A549 (cell line): ENCODE measurements at regions not wholly inside any gene's neighbourhood (a gene's known extent, or its start where the extent isn't known, plus 50 kb on each side); places are given as distances from the start of the nearest gene placed in this dataset.
"Not testable (repeated sequence)": the region's sequence is repeated elsewhere in the genome, so short reads cannot be mapped to it uniquely, and the experiment has no call there.

Source experiments
- ATAC-seq, 2 experiments: fragments of 200-7000 bp in 1 of 2; fragments of >200 bp in 1 of 2; cut with Nextera tagmentation in 1 of 2; cut with Tn5 transposase in 1 of 2; 3 replicates each; pipeline versions ENCODE4 v1.8.0 to v1.9.1; 2018 to 2020; ENCODE audit warnings: mild to moderate bottlenecking in 1 of 2, moderate library complexity in 1 of 2
- CTCF ChIA-PET: fragments of 300-600 bp; sonication (Branson Sonifier 250); formaldehyde crosslinking; extraction: SDS; loops from one replicate; lab custom pipeline; 2021; ENCODE audit warnings: antibody characterized with exemption, inconsistent platforms; lab: Yijun Ruan, JAX
- POLR2A ChIA-PET: fragments of 350-600 bp; formaldehyde crosslinking; extraction: SDS; loops from one replicate; lab custom pipeline; 2021; ENCODE audit warnings: antibody characterized with exemption, inconsistent platforms; lab: Yijun Ruan, JAX
- DNase-seq, 2 experiments: peaks; one replicate each; pipeline versions ENCODE4 v3.0.0 to v3.0.0-alpha.2; 2011 to 2016; ENCODE audit warnings: low read depth in 1 of 2, low spot score in 1 of 2
- FAIRE-seq: peaks from 2 replicates; lab custom pipeline; 2011; peaks lifted over from hg19 to GRCh38; lab: Jason Lieb, UNC
- H3K27ac ChIP-seq, 2 experiments: fragments of >200 bp; sonication (Bioruptor Twin); formaldehyde crosslinking; 3 replicates each; pipeline ENCODE4 v1.5.1; 2016 to 2017
- H3K4me1 ChIP-seq: fragments of >200 bp; sonication (Bioruptor Twin); formaldehyde crosslinking; 3 replicates; pipeline ENCODE4 v1.6.1; 2016
- H3K4me2 ChIP-seq: fragments of >200 bp; sonication (Bioruptor Twin); formaldehyde crosslinking; 3 replicates; pipeline ENCODE4 v1.6.1; 2016
- H3K4me3 ChIP-seq: fragments of >200 bp; sonication (Bioruptor Twin); formaldehyde crosslinking; 3 replicates; pipeline ENCODE4 v1.5.1; 2016
- H3K9me3 ChIP-seq: fragments of >200 bp; sonication (Bioruptor Twin); formaldehyde crosslinking; 3 replicates; pipeline ENCODE4 v1.6.1; 2016
- EHF ChIP-seq: fragments of 250-450 bp; sonication (Bioruptor Pico); IDR thresholded peaks from 2 replicates; pipeline ENCODE4 v1.5.0; 2020; ENCODE audit warnings: mild to moderate bottlenecking
- EHMT2 ChIP-seq: fragments of 200-600 bp; sonication (generic); IDR thresholded peaks from 2 replicates; pipeline ENCODE4 v1.6.1; 2016; ENCODE audit warnings: antibody characterized with exemption, low read depth, mild to moderate bottlenecking, moderate library complexity
- EP300 ChIP-seq, 2 experiments: fragments of >200 bp; sonication (Bioruptor Twin); formaldehyde crosslinking; IDR thresholded peaks; 2 replicates in 1 of 2; 3 replicates in 1 of 2; pipeline ENCODE4 v1.6.1; 2016 to 2017
- ESRRA ChIP-seq: fragments of 150-350 bp; IDR thresholded peaks from 2 replicates; pipeline ENCODE4 v1.6.1; 2014; ENCODE audit warnings: mild to moderate bottlenecking, low read length, borderline replicate concordance
- FOSL2 ChIP-seq, 2 experiments: fragments of 450-650 bp in 1 of 2; fragments of >200 bp in 1 of 2; sonication (Bioruptor Twin) in 1 of 2; formaldehyde crosslinking; IDR thresholded peaks; 2 replicates each; pipeline versions ENCODE4 v1.5.0 to v1.6.1; 2016 to 2020; ENCODE audit warnings: mild to moderate bottlenecking in 1 of 2, moderate library complexity in 1 of 2
- FOXS1 ChIP-seq: fragments of 250-450 bp; sonication (Bioruptor Pico); IDR thresholded peaks from 2 replicates; pipeline ENCODE4 v1.5.0; 2020; ENCODE audit warnings: mild to moderate bottlenecking, moderate library complexity
- HMGXB4 ChIP-seq: fragments of 250-450 bp; sonication (Bioruptor Pico); IDR thresholded peaks from 2 replicates; pipeline ENCODE4 v1.5.0; 2021; ENCODE audit warnings: mild to moderate bottlenecking, moderate library complexity, borderline replicate concordance
- HOXA7 ChIP-seq: fragments of 250-450 bp; sonication (Bioruptor Pico); IDR thresholded peaks from 2 replicates; pipeline ENCODE4 v1.5.0; 2020; ENCODE audit warnings: mild to moderate bottlenecking, moderate library complexity
- JUNB ChIP-seq: fragments of >200 bp; sonication (Bioruptor Twin); formaldehyde crosslinking; IDR thresholded peaks from 2 replicates; pipeline ENCODE4 v1.6.1; 2016
- KDM5A ChIP-seq: fragments of 200-600 bp; sonication (generic); IDR thresholded peaks from 2 replicates; pipeline ENCODE4 v1.6.1; 2016; ENCODE audit warnings: antibody characterized with exemption, mild to moderate bottlenecking
- MAZ ChIP-seq: fragments of 150-350 bp; IDR thresholded peaks from 2 replicates; pipeline ENCODE4 v1.6.1; 2014; ENCODE audit warnings: antibody characterized with exemption, low read depth, low read length, borderline replicate concordance
- MYC ChIP-seq: IDR thresholded peaks from 2 replicates; pipeline ENCODE4 v1.6.1; 2012; ENCODE audit warnings: mild to moderate bottlenecking, inconsistent platforms, low read length, improper control_type of control experiment, borderline replicate concordance
- NFE2L2 ChIP-seq: fragments of 150-350 bp; conservative IDR thresholded peaks from 2 replicates; pipeline ENCODE4 v1.6.1; 2014; ENCODE audit warnings: low read length
- NPAS2 ChIP-seq: fragments of 250-450 bp; sonication (Bioruptor Pico); IDR thresholded peaks from 2 replicates; pipeline ENCODE4 v1.8.0; 2022; ENCODE audit warnings: mild to moderate bottlenecking, moderate library complexity, borderline replicate concordance
- PBX3 ChIP-seq: IDR thresholded peaks from 2 replicates; pipeline ENCODE4 v1.6.1; 2012
- PHF8 ChIP-seq: fragments of 200-600 bp; sonication (generic); IDR thresholded peaks from 2 replicates; pipeline ENCODE4 v1.6.1; 2016; ENCODE audit warnings: low read depth, mild to moderate bottlenecking, antibody characterized with exemption, moderate library complexity, borderline replicate concordance
- POLR2A ChIP-seq: IDR thresholded peaks from 2 replicates; pipeline ENCODE4 v1.6.1; 2012; ENCODE audit warnings: mild to moderate bottlenecking, low read length
- RFX5 ChIP-seq: fragments of 450-650 bp; IDR thresholded peaks from 2 replicates; pipeline ENCODE4 v1.7.1; 2014; ENCODE audit warnings: antibody characterized with exemption, mild to moderate bottlenecking, moderate library complexity
- SREBF2 ChIP-seq: fragments of 450-650 bp; IDR thresholded peaks from 2 replicates; pipeline ENCODE4 v1.6.1; 2014; ENCODE audit warnings: mild to moderate bottlenecking, moderate library complexity
- TP53 ChIP-seq: fragments of 250-450 bp; sonication (Bioruptor Pico); IDR thresholded peaks from 2 replicates; pipeline ENCODE4 v1.5.0; 2021; ENCODE audit warnings: mild to moderate bottlenecking, moderate library complexity
- ZSCAN20 ChIP-seq: fragments of 250-450 bp; sonication (Bioruptor Pico); IDR thresholded peaks from 2 replicates; pipeline ENCODE4 v1.8.0; 2022; ENCODE audit warnings: mild to moderate bottlenecking, moderate library complexity
- WGBS: methylation state at CpG from one replicate; pipeline ENCODE4 v1.1.6; 2017; ENCODE audit errors: missing lambda C conversion rate; 5-methylcytosine and 5-hydroxymethylcytosine counted together
- TF ChIP-seq, protein P1 (sequence below): fragments of 150-350 bp; IDR thresholded peaks from 2 replicates; pipeline ENCODE4 v1.6.1; 2014; ENCODE audit warnings: low read depth, mild to moderate bottlenecking, low read length
- TF ChIP-seq, protein P2 (sequence below): fragments of >200 bp; sonication (Bioruptor Twin); formaldehyde crosslinking; IDR thresholded peaks from 2 replicates; pipeline ENCODE4 v1.6.1; 2016

GRCh38 chr1:60947367-60947766 is 135.0 kb upstream of the NFIA start:
- Histone ChIP-seq H3K4me1 (no peaks in the 10 kb centered on the region), H3K9me3 (no peaks in the 10 kb centered on the region), H3K27ac (no peak overlapping the region), H3K4me3 (no peak overlapping the region), H3K4me2 (no peak overlapping the region)
- DNase-seq (no peak), FAIRE-seq (no peak), ATAC-seq (no peak)
- 40% methylated on average over 3 of the region's 3 CpGs for WGBS
- POLR2A ChIA-PET: no interaction called here
- TF ChIP-seq PBX3 (no peak), NFE2L2 (no peak), MAZ (no peak), PHF8 (no peak), KDM5A (no peak), JUNB (no peak), EHF (CRISPR knock-in tag) (no peak), NPAS2 (CRISPR knock-in tag) (no peak), EHMT2 (no peak), POLR2A (no peak)
- TF ChIP-seq, protein P1, sequence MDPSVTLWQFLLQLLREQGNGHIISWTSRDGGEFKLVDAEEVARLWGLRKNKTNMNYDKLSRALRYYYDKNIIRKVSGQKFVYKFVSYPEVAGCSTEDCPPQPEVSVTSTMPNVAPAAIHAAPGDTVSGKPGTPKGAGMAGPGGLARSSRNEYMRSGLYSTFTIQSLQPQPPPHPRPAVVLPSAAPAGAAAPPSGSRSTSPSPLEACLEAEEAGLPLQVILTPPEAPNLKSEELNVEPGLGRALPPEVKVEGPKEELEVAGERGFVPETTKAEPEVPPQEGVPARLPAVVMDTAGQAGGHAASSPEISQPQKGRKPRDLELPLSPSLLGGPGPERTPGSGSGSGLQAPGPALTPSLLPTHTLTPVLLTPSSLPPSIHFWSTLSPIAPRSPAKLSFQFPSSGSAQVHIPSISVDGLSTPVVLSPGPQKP: no peak
- CTCF ChIA-PET: interaction anchor here (1.6 kb wide), 1 partner anchor 32 kb away, joined by 3 read pairs; no protein-coding TSS in a partner anchor

GRCh38 chr1:60942896-60943638 is 139.3 kb upstream of the NFIA start:
- POLR2A ChIA-PET: interaction anchor here (0.5 kb wide), 1 partner anchor 470 kb away, joined by 3 read pairs; no protein-coding TSS in a partner anchor
- FAIRE-seq (no peak), DNase-seq (no peak), ATAC-seq (no peak)
- CTCF ChIA-PET: no interaction called here
- H3K9me3 ChIP-seq: no peaks in the 10 kb centered on the region
- no peaks in the 10 kb centered on the region for H3K4me1 ChIP-seq
- 51% methylated on average over 8 of the region's 8 CpGs for WGBS
- TF ChIP-seq JUNB (no peak), FOXS1 (CRISPR knock-in tag) (no peak), ESRRA (no peak), ZSCAN20 (no peak)
- no peak overlapping the region for H3K4me3 ChIP-seq
- no peak overlapping the region for H3K4me2 ChIP-seq
- H3K27ac ChIP-seq: no peak overlapping the region

- Histone ChIP-seq H3K27ac (no peak overlapping the region), H3K4me1 (no peaks in the 10 kb centered on the region), H3K9me3 (no peaks in the 10 kb centered on the region), H3K4me2 (no peak overlapping the region), H3K4me3 (no peak overlapping the region)
- ATAC-seq (no peak), DNase-seq (no peak), FAIRE-seq (no peak)
- ChIA-PET POLR2A (no interaction called here), CTCF (no interaction called here)
- TF ChIP-seq KDM5A (no peak), TP53 (CRISPR knock-in tag) (no peak), EHMT2 (no peak), MYC (no peak), NFE2L2 (no peak), ESRRA (no peak), HOXA7 (CRISPR knock-in tag) (no peak), POLR2A (no peak), EP300 (IDR thresholded peaks at IDR 0.05) (no peak), FOSL2 (IDR thresholded peaks at IDR 0.05) (no peak), FOSL2 (CRISPR knock-in tag; IDR thresholded peaks at IDR 0.05) (no peak), HMGXB4 (no peak), SREBF2 (no peak), RFX5 (no peak)
- TF ChIP-seq, protein P2, sequence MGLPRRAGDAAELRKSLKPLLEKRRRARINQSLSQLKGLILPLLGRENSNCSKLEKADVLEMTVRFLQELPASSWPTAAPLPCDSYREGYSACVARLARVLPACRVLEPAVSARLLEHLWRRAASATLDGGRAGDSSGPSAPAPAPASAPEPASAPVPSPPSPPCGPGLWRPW: no peak
- whole genome bisulfite sequencing: 36% methylated on average over 2 of the region's 2 CpGs
These were observed 140.1 kb upstream of the NFIA start for GRCh38 chr1:60942291-60942690.

DNA sequence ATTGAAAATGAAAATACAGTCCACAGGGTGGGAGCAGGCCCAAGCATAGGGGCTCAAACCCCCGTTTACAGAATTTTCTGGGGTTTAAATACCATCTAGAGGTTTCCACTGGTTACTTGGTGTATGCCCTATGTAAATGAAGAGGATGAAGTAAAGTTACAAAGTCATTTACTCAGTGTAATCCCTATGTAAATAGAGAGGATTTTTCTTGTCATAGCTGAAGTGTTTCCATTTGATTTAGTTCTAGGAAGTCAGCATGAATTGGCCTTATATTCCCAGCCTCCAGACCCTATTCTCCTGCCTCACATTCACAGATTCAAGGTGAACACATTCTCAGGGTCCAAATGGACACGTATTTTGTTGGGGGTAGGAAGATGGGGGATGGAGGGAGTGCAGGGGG is 141.7 kb upstream of the NFIA start:
- H3K4me2 ChIP-seq, POLR2A ChIA-PET, FAIRE-seq, ATAC-seq, H3K4me1 ChIP-seq, H3K27ac ChIP-seq, H3K4me3 ChIP-seq, DNase-seq, H3K9me3 ChIP-seq: not testable (repeated sequence)
- CTCF ChIA-PET: interaction anchor here (0.7 kb wide), 1 partner anchor 18 kb away, joined by 3 read pairs; no protein-coding TSS in a partner anchor
- WGBS: 8% methylated on average over 2 of the region's 2 CpGs
